ENCODE measurements at regions not wholly inside any gene's neighbourhood (a gene's known extent, or its start where the extent isn't known, plus 50 kb on each side); places are given as distances from the start of the nearest gene placed in this dataset.
"Not testable (repeated sequence)": the region's sequence is repeated elsewhere in the genome, so short reads cannot be mapped to it uniquely, and the experiment has no call there.

DNA sequence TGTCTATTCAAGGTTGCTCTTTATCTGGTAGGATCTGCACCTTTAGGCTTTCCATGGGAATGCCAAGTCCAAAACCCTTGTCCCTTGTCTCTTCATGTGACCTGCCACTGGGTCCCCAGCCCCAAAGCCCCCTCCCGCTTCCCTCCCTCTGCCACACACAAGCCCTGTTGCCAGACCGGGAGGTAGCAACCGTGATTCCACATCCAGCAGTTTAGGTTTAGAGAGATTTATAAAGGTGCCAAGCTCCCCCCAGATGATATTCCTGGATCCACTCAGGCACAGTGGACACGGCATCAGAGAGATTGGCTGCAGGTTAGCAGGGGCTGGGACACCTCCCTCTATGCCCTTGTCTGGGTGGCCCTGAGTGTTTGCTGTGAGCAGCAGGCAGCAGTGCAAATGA lies 504.7 kb downstream of the CCDC171 start:
- no peak for DNase-seq (ENCODE audit: low read depth)

DNA sequence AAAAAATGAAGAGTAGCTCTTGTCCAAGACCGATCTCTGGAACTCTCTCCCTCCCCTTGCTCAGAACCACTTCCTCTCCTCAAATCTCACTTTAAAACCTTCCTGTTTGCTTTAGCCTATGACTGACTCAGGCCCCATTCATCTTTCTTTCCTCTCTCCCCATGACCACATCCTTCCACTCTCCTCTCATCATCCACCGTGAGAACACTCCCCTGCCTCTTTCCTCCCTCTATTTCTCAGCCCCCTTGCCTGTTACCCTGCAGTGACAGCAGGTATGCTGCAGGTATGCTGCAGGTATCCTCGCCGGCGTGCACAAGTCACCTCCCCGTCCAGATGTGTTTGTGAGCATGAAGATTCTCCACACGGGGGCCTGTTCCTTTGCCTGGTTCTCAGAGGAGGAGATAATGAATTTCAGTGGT lies 505.3 kb downstream of the CCDC171 start:
- no peak for DNase-seq (ENCODE audit: low read depth)

DNA sequence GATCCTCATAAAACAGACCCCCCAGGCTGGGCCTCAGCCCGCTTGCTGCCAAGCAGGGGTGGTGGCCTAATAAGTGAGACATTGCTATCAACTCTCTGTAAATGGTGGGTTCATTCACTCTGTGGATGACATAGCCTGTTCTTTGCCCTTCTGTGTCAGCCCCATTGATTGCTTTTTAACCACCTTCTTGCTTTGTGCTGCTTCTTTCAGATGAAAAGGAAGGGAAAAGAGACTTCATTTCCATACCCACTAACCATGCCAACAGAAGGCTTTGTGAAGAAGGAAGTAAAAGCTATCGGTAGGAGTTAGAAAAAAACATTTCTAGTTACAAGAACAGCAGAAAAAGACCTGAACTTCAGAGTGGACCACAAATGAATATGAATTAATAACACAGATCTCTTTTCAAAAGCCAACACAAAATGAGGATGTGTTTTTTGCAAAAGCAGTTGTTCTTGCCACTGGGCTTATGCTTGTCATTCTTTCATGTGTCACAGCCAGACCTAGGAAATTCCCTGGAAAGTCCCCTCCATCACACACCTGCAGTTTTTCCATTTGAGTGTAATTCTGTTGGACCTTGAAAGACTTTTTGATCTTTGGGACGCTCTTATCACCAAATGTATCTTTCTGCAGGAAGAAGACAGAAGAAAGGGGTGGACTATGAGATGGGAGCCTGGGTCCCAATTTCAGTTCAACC lies 507.7 kb downstream of the CCDC171 start:
- DNase-seq (ENCODE audit: low read depth) = no peak

DNA sequence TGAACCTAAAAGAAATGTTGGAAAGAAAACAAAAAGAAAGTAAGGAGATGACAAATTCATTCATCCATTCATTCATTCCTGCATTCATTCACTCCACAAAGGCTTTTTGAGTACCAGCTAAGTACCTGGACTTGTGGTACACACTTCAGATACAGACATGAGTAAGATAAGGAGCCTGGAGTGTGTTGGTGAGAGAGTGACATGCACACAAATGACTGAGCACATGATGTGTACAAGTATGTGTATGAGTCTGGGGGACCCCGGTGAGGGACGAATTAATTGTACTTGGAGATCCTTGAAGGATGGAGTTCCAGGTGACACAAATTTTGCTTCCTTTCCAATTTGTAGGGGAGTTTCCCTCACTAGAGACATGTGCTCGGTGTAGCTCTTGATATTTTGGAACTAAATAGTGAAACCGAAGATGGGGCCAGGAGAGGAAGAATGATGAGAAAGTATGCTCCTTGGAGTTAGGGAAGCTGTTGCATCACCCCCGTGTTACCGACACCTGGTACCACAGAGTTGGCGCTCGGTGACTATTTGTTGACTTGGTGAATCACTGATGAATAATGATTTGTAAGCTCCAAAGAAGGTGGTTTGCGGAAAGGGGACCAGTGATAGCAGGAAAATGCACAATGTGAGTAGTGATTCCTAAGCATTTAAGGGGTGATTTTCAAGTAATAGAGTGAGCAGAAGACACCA lies 509.8 kb downstream of the CCDC171 start:
- DNase-seq (ENCODE audit: low read depth) = no peak

DNA sequence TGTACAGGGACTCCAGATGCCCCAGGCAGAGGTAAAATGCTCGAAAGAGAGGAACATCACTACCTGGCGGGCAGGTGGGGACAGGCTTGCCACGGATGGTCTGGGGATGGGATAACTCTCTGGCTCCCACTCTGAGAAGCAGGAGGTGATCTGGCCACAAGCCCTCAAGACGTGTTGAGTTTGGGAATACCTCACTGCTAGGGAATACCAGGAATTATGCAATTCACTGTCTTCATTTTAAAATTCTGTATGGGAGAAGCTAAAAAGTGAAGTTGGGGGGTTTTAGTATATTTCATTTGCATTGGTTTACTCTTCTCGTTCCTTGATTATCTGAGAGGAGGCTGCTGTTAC lies 510.4 kb downstream of the CCDC171 start:
- no peak for DNase-seq (ENCODE audit: low read depth)

DNA sequence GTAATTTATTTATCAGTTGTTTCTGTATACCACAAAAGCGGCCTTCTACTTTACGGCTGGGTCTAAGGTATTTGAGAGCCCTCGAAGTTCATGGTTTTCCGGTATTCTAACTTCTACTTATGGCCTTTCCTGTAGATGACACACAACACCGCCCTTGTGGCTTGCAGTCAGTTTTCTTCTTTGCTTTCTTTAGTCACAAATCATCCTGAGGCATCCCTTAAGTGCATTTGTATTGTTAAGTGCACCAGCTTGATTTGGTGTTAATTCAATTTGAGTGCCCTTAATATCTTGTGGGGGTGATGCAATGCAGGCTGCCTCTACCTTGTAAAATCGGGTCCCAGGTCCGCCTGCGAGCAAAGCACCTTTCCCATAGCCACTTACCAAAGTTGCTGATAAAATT lies 511.9 kb downstream of the CCDC171 start:
- DNase-seq (ENCODE audit: low read depth) = no peak

DNA sequence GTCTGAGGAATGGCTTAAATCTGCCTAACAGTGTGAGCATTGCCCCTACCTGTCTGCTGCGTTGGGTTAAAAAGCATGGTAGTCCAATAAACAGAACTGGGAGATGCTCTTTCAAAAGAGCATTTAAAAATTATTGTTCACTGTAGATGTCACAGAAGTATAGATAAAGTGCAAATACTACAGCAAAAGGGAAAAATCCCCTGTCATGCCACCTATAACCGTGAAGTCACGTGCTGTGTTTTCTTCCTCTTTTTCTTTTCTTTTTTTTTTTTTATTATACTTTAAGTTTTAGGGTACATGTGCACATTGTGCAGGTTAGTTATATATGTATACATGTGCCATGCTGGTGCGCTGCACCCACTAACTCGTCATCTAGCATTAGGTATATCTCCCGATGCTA lies 513.4 kb downstream of the CCDC171 start:
- DNase-seq (ENCODE audit: low read depth) = not testable (repeated sequence)

DNA sequence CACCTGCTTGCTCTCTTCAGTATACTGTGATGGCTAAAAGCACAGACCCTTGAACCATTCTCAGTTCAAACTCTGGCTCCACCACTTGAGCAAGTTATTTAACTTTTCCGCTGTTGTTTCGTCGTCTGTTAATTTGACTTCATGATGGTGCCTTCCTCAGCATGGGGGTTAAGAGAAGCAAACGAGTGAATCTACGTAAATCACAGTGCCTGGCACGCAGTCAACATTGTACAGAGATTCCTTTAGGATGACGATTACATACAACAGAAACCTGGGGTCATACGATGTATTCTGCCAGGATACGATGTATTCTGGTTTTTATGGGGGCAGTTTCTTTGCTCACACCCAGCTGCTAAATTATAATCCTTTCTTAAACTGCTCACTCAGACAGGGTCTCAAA lies 515.6 kb downstream of the CCDC171 start:
- no peak for DNase-seq (ENCODE audit: low read depth)

DNA sequence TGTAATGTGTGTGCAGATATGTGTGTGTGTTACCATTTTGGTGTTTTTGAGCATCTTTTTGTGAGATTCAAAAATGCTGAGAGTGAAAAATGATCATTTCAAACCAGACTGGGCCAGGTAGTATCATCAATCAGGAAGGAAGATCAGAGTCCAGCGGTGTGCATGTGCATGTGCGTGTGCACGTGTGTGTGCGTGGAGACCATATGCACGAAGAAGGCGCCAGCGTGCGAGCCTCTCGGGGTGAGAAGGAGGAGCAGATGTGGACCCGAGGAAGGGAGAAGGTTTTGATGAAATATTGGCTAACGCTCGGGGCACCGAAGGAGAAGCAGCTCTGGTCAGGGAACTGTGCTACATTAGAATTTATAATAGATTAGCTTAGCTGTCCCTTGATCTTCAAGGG lies 516.4 kb downstream of the CCDC171 start:
- no peak for DNase-seq (ENCODE audit: low read depth)

DNA sequence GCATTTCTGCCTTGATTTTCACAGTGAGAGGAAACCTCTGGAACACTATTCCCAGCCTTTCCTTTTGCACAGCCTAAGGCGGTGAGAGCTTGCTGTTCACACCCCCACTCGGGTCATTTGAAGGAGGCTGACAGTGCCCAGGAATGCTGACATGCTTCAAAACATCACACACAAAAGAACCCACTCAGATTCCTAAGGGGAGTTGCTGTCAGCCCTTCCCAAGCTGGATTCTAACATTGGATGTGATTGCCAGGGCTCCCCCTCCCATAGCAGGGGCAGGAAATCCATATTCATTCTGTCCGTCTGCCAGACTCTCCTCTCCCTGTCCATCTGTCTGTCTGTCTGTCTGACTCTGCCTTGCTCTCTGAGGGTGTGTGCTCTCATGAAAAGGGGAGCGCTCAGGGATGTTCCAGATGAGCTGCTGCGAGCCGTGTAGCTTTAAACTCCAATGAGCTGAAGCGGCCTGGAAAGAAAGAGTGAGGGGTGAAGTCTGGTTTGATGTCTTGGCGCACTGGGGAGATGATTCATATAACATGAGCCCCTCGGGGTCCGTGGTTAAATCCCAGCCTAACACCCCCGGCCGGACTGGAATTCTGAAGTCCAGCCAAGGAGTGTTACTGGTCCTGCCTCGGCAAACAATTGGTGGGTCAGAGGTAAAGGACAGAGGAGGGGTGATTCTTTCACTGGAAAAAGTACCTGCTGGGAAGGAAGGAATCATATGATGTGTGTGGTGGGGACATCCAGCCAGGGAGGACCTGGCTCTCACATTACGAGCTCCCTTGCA lies 517.0 kb downstream of the CCDC171 start:
- DNase-seq (ENCODE audit: low read depth) = no peak

DNA sequence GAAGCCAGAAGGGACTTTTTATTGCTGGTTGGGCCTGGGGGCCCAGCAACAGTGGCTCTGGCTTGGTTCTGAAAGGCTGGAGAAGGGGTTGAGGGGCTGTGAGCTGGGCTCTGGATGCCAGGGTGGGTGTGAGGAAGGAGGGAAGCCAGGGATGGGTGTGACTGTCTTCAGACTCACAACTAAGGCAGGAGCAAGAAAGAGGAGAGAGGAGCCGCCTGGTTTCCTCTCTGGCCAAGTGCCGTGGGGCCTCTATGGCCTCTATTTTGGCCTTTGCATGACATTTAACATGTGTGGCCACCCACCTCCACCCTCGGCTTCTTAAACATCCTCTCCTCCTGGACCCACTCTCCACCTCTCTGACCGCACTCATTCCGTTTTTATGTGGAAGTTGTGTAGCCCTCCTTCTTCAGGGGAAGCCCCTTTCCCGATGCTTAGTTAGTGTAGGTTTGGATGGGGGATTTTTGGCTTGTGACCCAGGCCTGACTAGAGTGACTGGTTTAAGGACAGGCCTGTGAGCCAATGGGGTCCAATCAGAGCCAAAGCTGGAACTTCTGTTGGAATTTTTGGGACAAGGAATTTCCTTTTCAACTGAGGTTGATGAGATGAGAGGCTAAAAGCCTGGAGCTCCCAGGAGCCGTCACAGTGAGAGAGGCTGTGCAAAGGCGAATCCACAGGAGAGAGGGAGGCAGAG lies 517.8 kb downstream of the CCDC171 start:
- no peak for DNase-seq (ENCODE audit: low read depth)

DNA sequence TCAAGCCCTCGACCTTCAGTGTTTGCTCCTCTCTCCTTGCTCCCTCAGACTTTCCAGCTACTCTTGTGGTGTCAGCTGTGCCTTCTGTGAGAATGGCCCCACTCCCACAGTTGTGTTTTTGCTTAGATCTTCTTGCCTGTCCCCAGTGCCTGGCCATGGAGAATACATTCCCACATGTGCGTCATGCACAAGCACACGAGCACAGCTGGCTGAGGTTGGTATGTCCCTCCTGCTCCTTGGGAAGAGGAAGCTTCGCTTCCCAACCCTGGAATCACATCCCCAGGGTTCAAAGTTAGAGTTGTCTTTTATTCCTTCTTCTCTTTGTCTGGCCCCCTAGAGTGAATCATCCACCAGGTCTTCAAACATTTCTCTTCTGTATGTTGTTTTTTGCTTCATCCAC lies 518.6 kb downstream of the CCDC171 start:
- DNase-seq (ENCODE audit: low read depth) = no peak

DNA sequence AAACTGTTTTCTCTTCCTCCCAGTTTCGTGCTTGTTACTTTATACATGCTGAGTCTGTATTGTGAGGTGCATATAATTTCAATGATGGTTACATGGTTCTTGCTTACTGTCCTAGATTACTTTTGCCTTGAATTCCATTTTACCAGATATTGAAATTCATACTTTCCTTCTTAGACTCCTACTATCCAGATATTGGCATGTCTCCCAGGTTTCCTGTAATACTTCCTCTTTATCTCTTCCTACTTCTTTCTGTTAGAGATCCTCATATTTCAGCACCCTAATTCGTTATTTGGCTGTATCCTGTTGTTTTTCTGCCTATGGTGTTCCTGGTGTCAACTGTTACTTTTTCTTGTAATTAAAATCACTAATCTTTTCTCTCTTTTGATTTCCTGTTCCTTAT lies 522.1 kb downstream of the CCDC171 start:
- DNase-seq (ENCODE audit: low read depth) = no peak

DNA sequence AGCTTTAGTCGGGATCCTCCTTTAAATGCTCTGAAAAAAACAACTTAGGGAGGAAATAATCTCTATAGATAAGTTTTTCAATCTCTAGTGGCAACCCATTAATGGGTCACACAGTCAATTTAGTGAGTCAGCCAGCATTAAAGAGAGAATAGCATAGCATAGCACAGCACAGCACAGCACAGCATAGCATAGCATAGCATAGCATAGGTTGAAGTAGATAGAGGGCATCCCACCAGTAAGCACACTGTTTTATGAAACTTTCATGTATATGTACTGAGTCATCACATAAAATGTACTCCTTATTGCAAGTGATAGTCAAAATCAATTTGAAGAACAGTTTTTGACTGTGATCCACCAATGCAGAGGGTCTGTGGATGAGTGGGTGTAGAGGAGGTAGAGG lies 522.9 kb downstream of the CCDC171 start:
- no peak for DNase-seq (ENCODE audit: low read depth)

DNA sequence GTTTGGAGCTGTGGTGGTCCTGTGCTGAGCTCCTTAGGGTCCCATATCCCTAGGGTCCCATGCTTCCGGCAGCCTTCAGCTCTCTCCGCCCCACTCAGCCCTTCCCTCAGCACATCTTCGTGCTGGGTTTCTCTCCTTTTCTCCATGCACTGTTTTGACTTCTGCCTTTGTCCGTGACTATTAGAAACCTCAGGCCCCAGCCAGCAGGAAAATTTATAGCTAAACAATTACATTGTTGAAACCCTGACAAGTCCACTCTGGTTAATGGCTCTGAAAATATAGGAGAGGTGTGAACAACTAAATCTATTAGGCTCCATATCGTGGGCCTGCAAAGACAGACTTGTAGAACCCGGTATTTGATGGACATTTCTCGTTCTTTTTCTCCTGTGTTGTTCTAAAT lies 523.7 kb downstream of the CCDC171 start:
- DNase-seq (ENCODE audit: low read depth) = no peak

DNA sequence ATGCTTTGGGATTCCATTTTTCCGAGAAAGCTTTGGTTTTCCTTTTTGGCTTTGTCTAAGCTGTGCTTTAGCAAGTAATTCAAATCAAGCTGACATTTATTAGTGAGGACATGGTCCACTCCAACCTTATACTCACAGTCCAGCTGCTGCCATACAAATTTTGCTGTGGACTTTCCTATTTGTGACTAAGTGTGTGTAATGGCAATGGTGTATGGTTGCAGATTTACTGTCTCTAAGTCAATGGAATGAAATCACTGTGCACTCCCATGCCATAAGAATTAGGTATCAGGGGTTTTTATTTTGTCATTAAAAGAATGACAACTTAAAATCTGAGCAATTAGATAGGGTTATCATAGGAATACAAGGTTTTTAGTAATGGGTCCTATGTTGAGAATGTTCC lies 530.0 kb downstream of the CCDC171 start:
- DNase-seq (ENCODE audit: low read depth) = no peak

DNA sequence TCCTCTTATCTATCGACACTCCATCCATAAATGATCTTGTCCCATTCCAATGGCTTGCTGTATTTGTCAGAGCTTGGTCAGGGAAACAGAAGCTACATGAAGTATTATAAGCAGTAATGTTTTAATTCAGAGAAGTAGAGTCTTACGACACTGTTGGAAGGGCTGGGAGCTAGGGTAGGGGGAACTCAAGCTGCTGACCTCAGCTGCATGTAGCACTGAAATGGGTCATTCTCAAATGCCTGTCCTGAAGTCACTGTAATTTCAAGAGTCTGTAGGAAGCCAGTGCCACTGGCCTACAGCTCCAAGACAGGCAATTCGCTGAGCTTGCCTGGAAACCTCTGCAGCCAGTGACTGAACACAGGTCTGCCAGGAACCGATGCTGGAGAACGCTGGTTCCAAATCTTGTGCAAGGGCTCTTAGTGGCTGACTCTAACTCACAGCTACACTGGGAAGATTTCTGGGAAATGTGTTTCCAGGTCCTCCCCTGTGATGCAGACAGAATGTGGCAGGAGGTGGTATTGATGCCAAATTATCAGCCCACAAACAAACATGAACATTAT lies 532.4 kb downstream of the CCDC171 start:
- DNase-seq (ENCODE audit: low read depth) = no peak

DNA sequence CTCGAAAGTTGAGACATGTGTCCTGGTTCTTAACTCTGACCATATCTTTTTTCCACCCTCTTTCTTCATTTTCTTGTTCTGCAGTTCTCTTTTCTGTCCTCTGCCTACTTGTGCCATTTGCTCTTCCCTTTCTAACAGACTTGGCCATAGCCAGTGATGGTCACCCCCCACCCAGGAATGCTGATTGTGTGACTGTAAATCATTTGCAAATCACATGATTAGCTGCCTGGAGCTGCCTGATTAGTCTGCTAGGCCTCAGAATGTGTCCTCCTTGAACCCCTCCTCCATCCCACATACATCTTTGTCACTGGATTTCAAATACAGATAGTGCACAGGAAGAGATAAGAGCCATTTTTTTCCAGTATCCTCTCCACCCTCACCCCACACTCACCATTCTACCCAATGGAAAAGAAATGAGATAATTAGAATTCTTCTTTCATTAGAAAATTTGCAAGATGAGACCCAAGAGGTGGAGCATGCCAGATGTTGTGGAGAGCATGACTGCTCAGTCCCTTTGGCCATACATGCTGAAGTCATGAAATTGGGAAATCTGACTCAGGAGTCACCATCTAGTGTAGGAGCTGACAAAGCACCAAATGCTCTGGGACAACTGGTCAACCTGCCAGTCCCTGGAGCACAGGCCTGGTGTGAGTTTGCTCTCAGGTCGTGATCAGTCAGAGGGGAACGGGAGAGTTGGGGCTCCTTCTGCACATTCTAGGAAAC lies 538.2 kb downstream of the CCDC171 start:
- DNase-seq (ENCODE audit: low read depth) = no peak

DNA sequence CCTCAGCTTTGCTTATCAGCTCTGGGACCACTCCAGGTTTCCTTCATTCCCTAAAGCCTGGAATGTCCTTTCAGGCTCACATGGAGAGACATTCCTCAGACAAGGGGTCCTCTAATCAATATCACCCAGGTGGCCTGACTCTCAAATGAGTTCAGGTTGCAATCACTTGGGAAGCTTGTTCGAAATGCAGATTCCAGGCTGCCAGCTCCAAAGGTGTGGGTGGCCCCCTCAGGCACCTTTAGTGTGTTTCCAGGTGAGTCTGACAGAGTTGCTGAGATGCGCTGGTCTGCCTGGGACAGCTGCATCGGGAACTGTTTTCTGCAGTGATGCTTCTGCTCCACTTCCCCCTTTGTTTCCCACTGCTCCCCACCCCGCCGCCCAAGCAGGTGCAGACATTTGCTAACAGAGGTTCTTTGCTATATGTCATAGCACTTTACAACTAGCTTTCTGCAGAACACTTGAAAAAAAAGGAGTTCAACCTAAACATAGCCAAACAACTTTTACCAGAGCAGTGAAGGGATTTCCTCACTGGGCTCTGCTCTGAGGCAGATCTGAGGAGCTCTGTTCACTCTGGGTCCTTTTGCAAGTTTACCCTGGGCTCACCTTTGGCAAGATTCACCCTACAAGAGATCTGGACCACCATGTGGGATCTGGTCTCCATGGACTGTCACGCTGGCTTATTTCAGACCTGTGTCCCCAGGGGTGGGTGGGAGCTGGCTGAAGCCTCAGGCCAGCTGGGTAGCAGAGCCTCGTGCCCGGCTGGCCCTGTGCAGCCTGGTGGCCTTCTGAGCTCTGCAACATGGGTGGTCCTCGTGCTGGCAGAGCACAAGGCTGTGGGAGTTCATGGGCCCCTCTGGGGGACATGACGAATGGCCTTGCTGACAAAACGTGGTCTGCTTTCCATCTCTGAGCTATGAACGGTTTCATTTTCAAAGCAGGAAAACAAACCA lies 539.6 kb downstream of the CCDC171 start:
- DNase-seq (ENCODE audit: low read depth) = no peak

DNA sequence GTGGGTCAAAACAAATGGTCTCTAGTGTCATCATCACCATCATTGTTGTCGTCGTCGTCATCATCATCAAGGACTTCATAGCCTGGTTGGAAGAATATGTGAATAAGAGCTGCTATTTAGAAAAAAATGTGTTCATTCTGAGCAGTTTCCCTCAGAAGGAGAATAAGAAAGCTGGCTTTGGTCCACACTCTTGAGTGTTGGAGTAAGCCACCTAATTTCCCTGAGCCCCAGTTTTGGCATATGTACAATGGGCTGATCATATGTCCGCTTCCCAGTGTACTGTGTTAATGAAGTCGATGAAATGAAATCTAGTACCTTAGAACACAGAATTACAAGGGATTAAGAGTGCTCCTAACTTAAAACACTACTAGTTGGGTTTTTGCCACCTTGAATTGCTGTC lies 545.5 kb downstream of the CCDC171 start:
- no peak for DNase-seq (ENCODE audit: low read depth)

Data from GM04503 (cell line).